IPS-NIHi7 (cell line): ENCODE measurements at regions not wholly inside any gene's neighbourhood (a gene's known extent, or its start where the extent isn't known, plus 50 kb on each side); places are given as distances from the start of the nearest gene placed in this dataset.
"Not testable (repeated sequence)": the region's sequence is repeated elsewhere in the genome, so short reads cannot be mapped to it uniquely, and the experiment has no call there.

Experiments
- DNase-seq: peaks from one replicate; pipeline ENCODE4 v3.0.0; 2012; ENCODE audit warnings: mixed read lengths; ENCODE audit errors: extremely low spot score

GRCh38 chr2:61626827-61627226 is 88.7 kb upstream of the XPO1 start:
- no peak for DNase-seq

DNA sequence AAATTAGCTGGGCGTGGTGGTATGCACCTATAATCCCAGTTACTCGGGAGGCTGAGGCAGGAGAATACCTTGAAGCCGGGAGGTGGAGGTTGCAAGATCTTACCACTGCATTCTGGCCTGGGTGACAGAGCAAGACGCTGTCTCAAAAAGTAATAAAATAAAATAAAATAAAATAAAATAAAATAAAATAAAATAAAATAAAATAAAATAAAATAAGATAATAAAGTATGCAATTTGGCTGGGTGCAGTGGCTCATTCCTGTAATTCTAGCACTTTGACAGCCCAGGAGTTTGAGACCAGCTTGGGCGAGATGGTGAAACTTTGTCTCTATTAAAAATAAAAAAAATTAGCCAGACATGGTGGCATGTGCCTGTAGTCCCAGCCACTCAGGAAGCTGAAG is 85.6 kb upstream of the XPO1 start:
- no peak for DNase-seq

DNA sequence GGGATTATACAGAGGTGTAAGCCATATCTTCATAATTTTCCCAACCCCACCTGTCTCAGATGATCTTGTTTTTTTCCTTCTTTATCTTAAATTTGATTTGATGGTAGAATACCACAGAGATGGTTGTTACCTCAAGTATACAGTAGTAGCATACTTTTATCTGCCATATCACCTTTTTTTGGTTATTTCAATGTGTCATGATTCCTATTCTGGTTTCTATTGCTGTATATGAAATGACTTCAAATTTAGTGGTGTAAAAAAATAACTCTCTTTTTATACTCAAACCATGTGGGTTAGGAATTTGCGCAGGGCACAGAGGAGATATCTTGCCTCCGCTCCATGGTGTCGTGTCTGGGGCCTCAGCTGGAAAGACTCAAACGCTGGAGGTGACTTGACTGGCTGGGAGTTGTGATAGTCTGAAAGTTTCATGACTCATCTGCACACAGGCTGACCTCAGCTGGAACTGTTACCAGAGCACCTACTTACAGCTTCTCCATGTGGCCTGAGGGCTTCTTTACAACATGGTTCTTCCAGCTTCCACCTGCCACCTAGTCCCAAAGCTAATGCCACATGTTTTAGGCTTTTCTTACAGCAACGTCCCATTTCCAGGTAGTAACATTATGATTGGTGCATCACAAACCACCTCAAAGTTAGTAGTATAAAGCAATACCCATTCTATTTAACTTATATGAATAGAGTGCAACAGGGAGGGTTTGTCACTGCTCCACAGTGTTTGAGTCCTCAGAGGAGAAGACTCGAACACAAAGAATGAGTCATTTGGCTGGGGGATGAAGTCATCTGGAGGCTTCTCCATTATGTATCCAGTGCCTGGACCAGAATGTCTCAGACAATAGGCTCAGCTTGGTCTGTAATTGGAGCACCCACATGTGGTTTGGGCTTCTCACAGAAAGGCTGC is 82.3 kb upstream of the XPO1 start:
- DNase-seq: no peak

DNA sequence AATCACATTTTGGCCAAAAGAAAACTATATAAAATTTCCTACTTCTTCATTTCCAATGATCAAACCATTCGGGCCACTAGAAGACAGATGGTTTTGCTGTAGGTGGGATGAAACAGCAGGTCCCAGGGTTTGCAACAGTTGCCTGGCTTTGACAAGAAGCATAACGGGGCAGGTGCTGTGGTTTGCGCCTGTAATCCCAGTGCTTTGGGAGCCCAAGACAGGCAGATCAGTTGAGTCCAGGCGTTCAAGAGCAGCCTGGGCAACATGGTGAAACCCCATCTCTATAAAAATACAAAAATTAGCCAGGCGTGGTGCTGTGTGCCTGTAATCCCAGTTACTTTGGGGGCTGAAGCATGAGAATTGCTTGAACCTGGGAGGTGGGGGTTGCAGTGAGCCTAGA is 81.4 kb upstream of the XPO1 start:
- DNase-seq: no peak

- DNase-seq: no peak
Measured at GRCh38 chr2:61617610-61618009, 79.5 kb upstream of the XPO1 start.

- DNase-seq: no peak
Measured at GRCh38 chr2:61605245-61605644, 67.1 kb upstream of the XPO1 start.

- no peak for DNase-seq
Measured at GRCh38 chr2:61604433-61604832, 66.3 kb upstream of the XPO1 start.

GRCh38 chr2:61598515-61599156 is 60.5 kb upstream of the XPO1 start:
- DNase-seq: not testable (repeated sequence)

DNA sequence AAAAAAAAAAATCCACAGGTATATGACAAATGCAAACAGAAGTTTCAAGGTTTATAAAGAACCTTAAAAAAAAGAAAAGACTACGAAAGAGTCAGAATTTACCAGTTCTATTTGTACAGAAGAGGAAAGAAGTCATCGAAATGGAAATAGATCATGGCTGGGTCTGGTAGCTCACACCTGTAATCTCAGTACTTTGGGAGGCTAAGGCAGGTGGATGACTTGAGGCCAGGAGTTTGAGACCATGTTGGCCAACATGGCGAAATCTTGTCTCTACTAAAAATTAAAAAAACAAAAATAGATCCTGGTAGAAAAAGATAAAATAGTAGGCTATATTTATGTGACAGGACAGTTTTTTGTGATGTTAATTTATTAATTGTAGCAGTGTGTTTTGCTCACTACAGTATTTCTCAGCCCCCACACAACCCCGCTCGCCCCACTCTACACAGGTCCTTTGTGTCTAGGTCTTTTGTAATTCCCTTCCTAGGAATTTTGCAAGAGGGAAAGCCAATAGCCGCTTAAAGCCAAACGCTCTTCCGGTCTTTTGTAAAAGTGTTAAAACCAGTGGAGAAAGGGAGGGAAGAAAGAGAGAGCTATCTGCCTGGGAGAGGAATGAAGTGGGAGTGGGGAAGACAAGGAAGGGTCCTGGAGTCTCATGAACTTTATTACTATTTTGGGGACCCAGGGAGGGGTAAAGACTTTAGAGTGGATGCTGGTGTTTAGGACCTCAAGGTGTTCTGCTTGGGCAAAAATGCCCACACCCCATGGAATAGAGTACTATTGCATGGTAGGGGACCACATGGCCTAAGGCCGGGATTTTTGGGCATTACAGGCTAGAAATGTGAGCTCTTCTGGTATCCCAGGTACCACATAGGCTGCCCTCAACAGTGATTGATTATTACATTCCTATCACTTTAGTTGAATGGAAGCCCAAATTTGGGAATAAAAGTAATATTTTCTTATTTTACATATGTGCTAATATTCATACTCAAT is 59.4 kb upstream of the XPO1 start:
- peak; percentile 40 for DNase-seq

DNA sequence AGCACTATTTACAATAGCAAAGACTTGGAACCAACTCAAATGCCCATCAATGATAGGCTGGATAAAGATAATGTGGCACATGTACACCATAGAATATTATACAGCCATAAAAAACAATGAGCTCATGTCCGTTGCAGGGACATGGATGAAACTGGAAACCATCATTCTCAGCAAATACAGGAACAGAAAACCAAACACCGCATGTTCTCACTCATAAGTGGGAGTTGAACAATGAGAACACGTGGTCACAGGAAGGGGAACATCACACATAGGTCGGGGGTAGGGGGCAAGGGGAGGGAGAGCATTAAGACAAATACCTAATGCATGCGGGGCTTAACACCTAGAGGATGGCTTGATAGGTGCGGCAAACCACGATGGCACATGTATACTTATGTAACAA is 56.0 kb upstream of the XPO1 start:
- not testable (repeated sequence) for DNase-seq

DNA sequence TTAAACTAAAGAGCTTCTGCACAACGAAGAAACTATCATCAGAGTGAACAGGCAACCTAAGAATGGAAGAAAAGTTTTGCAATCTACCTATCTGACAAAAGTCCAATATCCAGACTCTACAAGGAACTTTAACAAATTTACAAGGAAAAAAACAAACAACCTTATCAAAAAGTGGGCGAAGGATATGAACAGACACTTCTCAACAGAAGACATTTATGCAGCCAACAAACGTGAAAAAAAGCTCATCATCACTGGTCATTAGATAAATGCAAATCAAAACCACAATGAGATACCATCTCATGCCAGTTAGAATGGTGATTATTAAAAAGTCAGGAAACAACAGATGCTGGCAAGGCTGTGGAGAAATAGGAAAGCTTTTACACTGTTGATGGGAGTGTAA is 55.5 kb upstream of the XPO1 start:
- DNase-seq: not testable (repeated sequence)

DNA sequence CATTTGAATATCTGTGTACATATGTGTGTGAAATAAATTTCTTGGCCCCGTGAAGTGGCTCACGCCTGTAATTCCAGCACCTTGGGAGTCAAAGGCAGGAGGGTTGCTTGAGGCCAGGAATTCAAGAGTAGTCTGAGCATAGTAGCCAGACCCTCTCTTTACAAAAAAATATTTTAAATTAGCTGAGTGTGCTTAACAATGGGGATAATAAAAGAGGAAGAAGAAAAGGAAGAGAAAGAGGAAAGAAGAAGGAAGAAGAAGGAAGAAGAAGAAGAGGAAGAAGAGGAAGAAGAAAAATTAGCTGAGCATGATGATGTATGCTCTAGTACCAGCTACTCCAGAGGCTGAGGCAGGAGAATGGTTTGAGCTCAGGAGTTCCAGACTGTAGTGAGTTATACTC is 52.1 kb upstream of the XPO1 start:
- DNase-seq: no peak

DNA sequence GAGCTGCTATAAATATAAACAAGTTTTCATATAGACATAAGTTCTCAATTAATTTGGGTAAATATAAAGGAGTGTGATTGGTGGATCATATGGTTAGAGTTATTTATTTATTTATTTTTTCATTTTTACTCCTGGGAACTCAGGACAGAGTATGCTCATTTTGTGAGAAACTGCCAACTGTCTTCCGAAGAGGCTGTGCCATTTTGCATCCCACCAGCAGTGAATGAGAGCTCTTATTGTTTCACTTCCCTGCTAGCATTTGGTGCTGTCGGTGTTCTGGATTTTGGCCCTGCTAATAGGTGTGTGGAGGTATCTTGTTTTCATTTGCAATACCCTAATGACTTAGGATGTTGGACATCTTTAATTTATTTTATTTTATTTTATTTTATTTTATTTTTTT is 50.4 kb upstream of the XPO1 start:
- DNase-seq: no peak
